ENCODE measurements at regions not wholly inside any gene's neighbourhood (a gene's known extent, or its start where the extent isn't known, plus 50 kb on each side); places are given as distances from the start of the nearest gene placed in this dataset.
"Not testable (repeated sequence)": the region's sequence is repeated elsewhere in the genome, so short reads cannot be mapped to it uniquely, and the experiment has no call there.

- no peak for DNase-seq
Measured at GRCh38 chrX:128601706-128602105, 549.5 kb upstream of the ACTRT1 start.

- no peak for DNase-seq
Measured at GRCh38 chrX:128599632-128600031, 547.4 kb upstream of the ACTRT1 start.

GRCh38 chrX:128582036-128582435, 529.8 kb upstream of the ACTRT1 start:
- no peak for DNase-seq

- no peak for DNase-seq
Measured at GRCh38 chrX:128581615-128582014, 529.4 kb upstream of the ACTRT1 start.

GRCh38 chrX:128543114-128543513, 490.9 kb upstream of the ACTRT1 start:
- no peak for DNase-seq

GRCh38 chrX:128518508-128518907, 466.3 kb upstream of the ACTRT1 start:
- no peak for DNase-seq

GRCh38 chrX:128517691-128518090, 465.5 kb upstream of the ACTRT1 start:
- no peak for DNase-seq

- DNase-seq = no peak
Measured at GRCh38 chrX:128504496-128504895, 452.3 kb upstream of the ACTRT1 start.

- no peak for DNase-seq
Measured at GRCh38 chrX:128464116-128464515, 411.9 kb upstream of the ACTRT1 start.

GRCh38 chrX:128460835-128461234, 408.6 kb upstream of the ACTRT1 start:
- DNase-seq = no peak

- DNase-seq = no peak
Measured at GRCh38 chrX:128458888-128459287, 406.7 kb upstream of the ACTRT1 start.

GRCh38 chrX:128457674-128458073, 405.5 kb upstream of the ACTRT1 start:
- DNase-seq = no peak

GRCh38 chrX:128439159-128439558, 387.0 kb upstream of the ACTRT1 start:
- DNase-seq = no peak

- DNase-seq = no peak
Measured at GRCh38 chrX:128438082-128438481, 385.9 kb upstream of the ACTRT1 start.

GRCh38 chrX:128436397-128437103, 384.3 kb upstream of the ACTRT1 start:
- DNase-seq = no peak

GRCh38 chrX:128425546-128425945, 373.3 kb upstream of the ACTRT1 start:
- DNase-seq = no peak

GRCh38 chrX:128408842-128409241, 356.6 kb upstream of the ACTRT1 start:
- DNase-seq = no peak

- no peak for DNase-seq
Measured at GRCh38 chrX:128396601-128397000, 344.4 kb upstream of the ACTRT1 start.

GRCh38 chrX:128383846-128384245, 331.6 kb upstream of the ACTRT1 start:
- DNase-seq = not testable (repeated sequence)

GRCh38 chrX:128365492-128365891, 313.3 kb upstream of the ACTRT1 start:
- no peak for DNase-seq

GRCh38 chrX:128335671-128336070, 283.5 kb upstream of the ACTRT1 start:
- DNase-seq = no peak

- no peak for DNase-seq
Measured at GRCh38 chrX:128334821-128335220, 282.6 kb upstream of the ACTRT1 start.

GRCh38 chrX:128310912-128311311, 258.7 kb upstream of the ACTRT1 start:
- DNase-seq = no peak

- no peak for DNase-seq
Measured at GRCh38 chrX:128309311-128309710, 257.1 kb upstream of the ACTRT1 start.

GRCh38 chrX:128294198-128294597, 242.0 kb upstream of the ACTRT1 start:
- no peak for DNase-seq
